GM23338 (cell line): ENCODE measurements at regions not wholly inside any gene's neighbourhood (a gene's known extent, or its start where the extent isn't known, plus 50 kb on each side); places are given as distances from the start of the nearest gene placed in this dataset.

Experiments
- ATAC-seq: fragments of 200-7000 bp; cut with Tn5 transposase; 3 replicates; pipeline ENCODE4 v1.9.1; 2020
- DNase-seq: peaks from one replicate; pipeline ENCODE4 v3.0.0-alpha.2; 2015; ENCODE audit warnings: low spot score
- H2AFZ ChIP-seq: fragments of 200-600 bp; sonication (generic); 2 replicates; pipeline ENCODE4 v1.8.0; 2016; ENCODE audit warnings: antibody characterized with exemption, mild to moderate bottlenecking, moderate library complexity
- H3F3A ChIP-seq: fragments of 200-600 bp; sonication (generic); replicated peaks from 2 replicates; pipeline ENCODE4 v1.8.0; 2017; ENCODE audit warnings: antibody characterized with exemption, mixed run types, low read depth
- H3K27ac ChIP-seq: fragments of 200-600 bp; sonication (generic); 2 replicates; pipeline ENCODE4 v1.6.1; 2016; ENCODE audit warnings: low read depth
- H3K27me3 ChIP-seq: fragments of 200-600 bp; sonication (generic); 2 replicates; pipeline ENCODE4 v1.8.0; 2016; ENCODE audit warnings: mild to moderate bottlenecking, mixed run types, moderate library complexity; ENCODE audit not compliant: insufficient read depth
- H3K36me3 ChIP-seq: fragments of 200-600 bp; sonication (generic); 2 replicates; pipeline ENCODE4 v1.8.0; 2016; ENCODE audit warnings: mild to moderate bottlenecking; ENCODE audit not compliant: insufficient read depth
- H3K4me1 ChIP-seq: fragments of 200-600 bp; sonication (generic); 2 replicates; pipeline ENCODE4 v1.8.0; 2016; ENCODE audit warnings: mild to moderate bottlenecking, moderate library complexity; ENCODE audit not compliant: insufficient read depth
- H3K4me2 ChIP-seq: fragments of 200-600 bp; sonication (generic); 2 replicates; pipeline ENCODE4 v1.7.1; 2017; ENCODE audit warnings: mixed run types
- H3K4me3 ChIP-seq: fragments of 200-600 bp; sonication (generic); 2 replicates; pipeline ENCODE4 v1.6.1; 2016; ENCODE audit warnings: mixed run types
- H3K79me2 ChIP-seq: fragments of 200-600 bp; sonication (generic); replicated peaks from 2 replicates; pipeline ENCODE4 v1.8.0; 2017; ENCODE audit warnings: mild to moderate bottlenecking; ENCODE audit not compliant: insufficient read depth
- H3K9me2 ChIP-seq: fragments of 200-600 bp; sonication (generic); 2 replicates; pipeline ENCODE4 v1.8.0; 2017; ENCODE audit not compliant: insufficient read depth
- H4K20me1 ChIP-seq: fragments of 200-600 bp; sonication (generic); replicated peaks from 2 replicates; pipeline ENCODE4 v1.8.0; 2017; ENCODE audit warnings: mild to moderate bottlenecking; ENCODE audit not compliant: insufficient read depth
- H3K27ac Mint-ChIP-seq: 2 replicates; pipeline ENCODE4 v1.8.0; 2020; ENCODE audit warnings: inconsistent platforms, mild to moderate bottlenecking, moderate library complexity, mixed read lengths
- H3K27me3 Mint-ChIP-seq: 3 replicates; pipeline ENCODE4 v1.8.0; 2022; ENCODE audit warnings: low read depth, mild to moderate bottlenecking, moderate library complexity, mixed read lengths, inconsistent platforms; ENCODE audit not compliant: insufficient read depth, poor library complexity
- H3K36me3 Mint-ChIP-seq: 3 replicates; pipeline ENCODE4 v1.8.0; 2021; ENCODE audit warnings: low read depth, mild to moderate bottlenecking, inconsistent platforms, moderate library complexity, mixed read lengths
- H3K4me1 Mint-ChIP-seq: 3 replicates; pipeline ENCODE4 v1.8.0; 2020; ENCODE audit warnings: mild to moderate bottlenecking, inconsistent platforms, mixed read lengths
- H3K4me3 Mint-ChIP-seq: 3 replicates; pipeline ENCODE4 v1.8.0; 2021; ENCODE audit warnings: moderate library complexity, mild to moderate bottlenecking, inconsistent platforms, mixed read lengths
- H3K9me3 Mint-ChIP-seq: 3 replicates; pipeline ENCODE4 v1.8.0; 2020; ENCODE audit warnings: moderate library complexity, mild to moderate bottlenecking, inconsistent platforms, mixed read lengths
- CREB1 ChIP-seq: fragments of 250-450 bp; sonication (Bioruptor Pico); IDR thresholded peaks from 2 replicates; pipeline ENCODE4 v1.5.0; 2020; ENCODE audit warnings: low read depth, mild to moderate bottlenecking, moderate library complexity
- CTCF ChIP-seq, 2 experiments: fragments of 200-600 bp in 1 of 2; sonication (generic) in 1 of 2; conservative IDR thresholded peaks; 2 replicates each; pipeline versions ENCODE4 v1.5.1 to v1.6.1; 2016 to 2017; ENCODE audit warnings: antibody characterized with exemption in 2 of 2, low read depth in 2 of 2, mild to moderate bottlenecking in 2 of 2, moderate library complexity in 1 of 2
- ETS1 ChIP-seq: IDR thresholded peaks from 2 replicates; pipeline ENCODE4 v1.6.1; 2016; ENCODE audit warnings: antibody characterized with exemption
- EZH2 ChIP-seq: fragments of 200-600 bp; sonication (generic); IDR thresholded peaks from one replicate; pipeline ENCODE4 v1.8.0; 2017; ENCODE audit warnings: antibody characterized with exemption, mild to moderate bottlenecking, low read depth; ENCODE audit not compliant: unreplicated experiment
- EZH2phosphoT487 ChIP-seq: fragments of 200-600 bp; sonication (generic); IDR thresholded peaks from one replicate; pipeline ENCODE4 v1.8.1; 2018; ENCODE audit warnings: antibody characterized with exemption; ENCODE audit not compliant: unreplicated experiment
- JUNB ChIP-seq: IDR thresholded peaks from one replicate; pipeline ENCODE4 v1.6.1; 2016; ENCODE audit warnings: antibody characterized with exemption; ENCODE audit not compliant: unreplicated experiment
- NANOG ChIP-seq: IDR thresholded peaks from 2 replicates; pipeline ENCODE4 v1.6.1; 2016; ENCODE audit warnings: antibody characterized with exemption, borderline replicate concordance
- POLR2AphosphoS5 ChIP-seq: IDR thresholded peaks from 2 replicates; pipeline ENCODE4 v1.6.1; 2016; ENCODE audit warnings: antibody characterized with exemption, low read depth
- STAT1 ChIP-seq: IDR thresholded peaks from one replicate; pipeline ENCODE4 v1.6.1; 2016; ENCODE audit warnings: antibody characterized with exemption; ENCODE audit not compliant: unreplicated experiment
- ZNF114 ChIP-seq: fragments of 250-450 bp; sonication (Bioruptor Pico); IDR thresholded peaks from 2 replicates; pipeline ENCODE4 v1.5.0; 2020; ENCODE audit warnings: mild to moderate bottlenecking, moderate library complexity
- ZNF331 ChIP-seq: fragments of 250-450 bp; sonication (Bioruptor Pico); IDR thresholded peaks from 2 replicates; pipeline ENCODE4 v1.5.0; 2020; ENCODE audit warnings: low read depth, mild to moderate bottlenecking, moderate library complexity
- ZNF462 ChIP-seq: fragments of 250-450 bp; sonication (Bioruptor Pico); IDR thresholded peaks from 2 replicates; pipeline ENCODE4 v1.5.0; 2020; ENCODE audit warnings: mild to moderate bottlenecking, moderate library complexity

GRCh38 chr2:177063331-177063730 is 149.3 kb upstream of the HNRNPA3 start:
- no peaks in the 10 kb centered on the region for H3K79me2 ChIP-seq
- H3K4me1 ChIP-seq = no peaks in the 10 kb centered on the region
- Mint-ChIP-seq H3K9me3 (no peaks in the 10 kb centered on the region), H3K4me1 (no peaks in the 10 kb centered on the region), H3K27me3 (no peaks in the 10 kb centered on the region), H3K4me3 (no peak overlapping the region), H3K36me3 (no peaks in the 10 kb centered on the region), H3K27ac (no peak overlapping the region)
- DNase-seq (no peak), ATAC-seq (no peak)
- no peaks in the 10 kb centered on the region for H3K27me3 ChIP-seq
- H3F3A ChIP-seq = no peaks in the 10 kb centered on the region
- no peak overlapping the region for H3K4me3 ChIP-seq
- H2AFZ ChIP-seq = no peak overlapping the region
- H4K20me1 ChIP-seq = no peaks in the 10 kb centered on the region
- no peak overlapping the region for H3K4me2 ChIP-seq
- H3K27ac ChIP-seq = no peak overlapping the region
- TF ChIP-seq NANOG = no peak
- no peaks in the 10 kb centered on the region for H3K36me3 ChIP-seq
- peaks cover 5% of the 10 kb centered on the region; the same call in 1 of the 2 replicates for H3K9me2 ChIP-seq

GRCh38 chr2:177064422-177064821 is 148.2 kb upstream of the HNRNPA3 start:
- H3K9me3 Mint-ChIP-seq = no peaks in the 10 kb centered on the region
- Histone ChIP-seq H3K4me3 (no peak overlapping the region), H3K4me2 (no peak overlapping the region), H3K4me1 (no peaks in the 10 kb centered on the region), H3F3A (no peaks in the 10 kb centered on the region), H3K27ac (no peak overlapping the region), H2AFZ (no peak overlapping the region), H4K20me1 (no peaks in the 10 kb centered on the region), H3K36me3 (no peaks in the 10 kb centered on the region), H3K9me2 (peaks cover 5% of the 10 kb centered on the region; the same call in 1 of the 2 replicates), H3K79me2 (no peaks in the 10 kb centered on the region), H3K27me3 (no peaks in the 10 kb centered on the region)
- H3K27me3 Mint-ChIP-seq = no peaks in the 10 kb centered on the region
- ATAC-seq (peak; percentile 72), DNase-seq (peak; percentile 28)
- no peak overlapping the region for H3K27ac Mint-ChIP-seq
- no peaks in the 10 kb centered on the region for H3K4me1 Mint-ChIP-seq
- no peak overlapping the region for H3K4me3 Mint-ChIP-seq
- no peaks in the 10 kb centered on the region for H3K36me3 Mint-ChIP-seq
- no peak for TF ChIP-seq NANOG
- TF ChIP-seq CREB1 (CRISPR knock-in tag) = no peak
- TF ChIP-seq EZH2 = no peak
- no peak for TF ChIP-seq ZNF331 (CRISPR knock-in tag)
- TF ChIP-seq STAT1 = no peak
- TF ChIP-seq ETS1 = no peak
- no peak for TF ChIP-seq JUNB
- TF ChIP-seq CTCF (conservative IDR thresholded peaks at IDR 0.05; ENCODE audit: low read depth in 2 of 2) = no peak
- no peak for TF ChIP-seq ZNF462 (CRISPR knock-in tag)
- TF ChIP-seq EZH2phosphoT487 = no peak
- no peak for TF ChIP-seq POLR2AphosphoS5
- no peak for TF ChIP-seq ZNF114 (CRISPR knock-in tag)
